Liver (tissue), 2 donors: ENCODE measurements at regions not wholly inside any gene's neighbourhood (a gene's known extent, or its start where the extent isn't known, plus 50 kb on each side); places are given as distances from the start of the nearest gene placed in this dataset.

Experiments used
- RAD21 ChIP-seq, 2 donors: IDR thresholded peaks; 2 replicates each; pipeline ENCODE4 v1.6.1; 2016; ENCODE audit warnings: antibody characterized with exemption in 2 of 2, mild to moderate bottlenecking in 2 of 2
- ZBTB33 ChIP-seq: IDR thresholded peaks from 2 replicates; pipeline ENCODE4 v1.6.1; 2016; ENCODE audit warnings: antibody characterized with exemption
- donor health status: healthy.

- no peak for TF ChIP-seq ZBTB33
- TF ChIP-seq RAD21 (IDR thresholded peaks at IDR 0.05) = no peak
Observed at GRCh38 chr4:147175460-147176025, 229.9 kb upstream of the TTC29 start.
